ENCODE measurements at regions not wholly inside any gene's neighbourhood (a gene's known extent, or its start where the extent isn't known, plus 50 kb on each side); places are given as distances from the start of the nearest gene placed in this dataset.

GRCh38 chr4:133389029-133389428, 239.9 kb downstream of the PCDH10 start:
- TF ChIP-seq CTCF (IDR thresholded peaks at IDR 0.05) = no peak
- ATAC-seq (ENCODE audit: low FRiP score) (no peak), DNase-seq (ENCODE audit: low spot score) (no peak)

GRCh38 chr4:133385161-133385954, 236.3 kb downstream of the PCDH10 start:
- no peak for TF ChIP-seq CTCF (IDR thresholded peaks at IDR 0.05)
- no peak for DNase-seq (ENCODE audit: low spot score)
- ATAC-seq (ENCODE audit: low FRiP score) = no peak

- TF ChIP-seq CTCF (IDR thresholded peaks at IDR 0.05) = no peak
- no peak for DNase-seq (ENCODE audit: low spot score)
- ATAC-seq (ENCODE audit: low FRiP score) = no peak
These were observed 230.8 kb downstream of the PCDH10 start for GRCh38 chr4:133379681-133380438.

GRCh38 chr4:133377286-133377685, 228.2 kb downstream of the PCDH10 start:
- no peak for TF ChIP-seq CTCF (IDR thresholded peaks at IDR 0.05)
- DNase-seq (ENCODE audit: low spot score) (no peak), ATAC-seq (ENCODE audit: low FRiP score) (no peak)

- TF ChIP-seq CTCF (IDR thresholded peaks at IDR 0.05) = no peak
- no peak for DNase-seq (ENCODE audit: low spot score)
- ATAC-seq (ENCODE audit: low FRiP score) = no peak
These were observed 223.6 kb downstream of the PCDH10 start for GRCh38 chr4:133372699-133373098.

- DNase-seq (ENCODE audit: low spot score) (no peak), ATAC-seq (ENCODE audit: low FRiP score) (no peak)
- no peak for TF ChIP-seq CTCF (IDR thresholded peaks at IDR 0.05)
These were observed 206.5 kb downstream of the PCDH10 start for GRCh38 chr4:133355633-133356032.
